ENCODE measurements at regions not wholly inside any gene's neighbourhood (a gene's known extent, or its start where the extent isn't known, plus 50 kb on each side); places are given as distances from the start of the nearest gene placed in this dataset.
"Not testable (repeated sequence)": the region's sequence is repeated elsewhere in the genome, so short reads cannot be mapped to it uniquely, and the experiment has no call there.

GRCh38 chr17:71470062-71470461, 650.8 kb upstream of the SOX9 start:
- no peak for DNase-seq (ENCODE audit: low spot score)

- DNase-seq (ENCODE audit: low spot score): peak; percentile 77
These were observed 647.7 kb upstream of the SOX9 start for GRCh38 chr17:71472809-71473789.

GRCh38 chr17:71477356-71477755, 643.5 kb upstream of the SOX9 start:
- no peak for DNase-seq (ENCODE audit: low spot score)

- DNase-seq (ENCODE audit: low spot score): no peak
These were observed 640.7 kb upstream of the SOX9 start for GRCh38 chr17:71480099-71480498.

GRCh38 chr17:71482625-71483024, 638.2 kb upstream of the SOX9 start:
- no peak for DNase-seq (ENCODE audit: low spot score)

- DNase-seq (ENCODE audit: low spot score): no peak
These were observed 636.3 kb upstream of the SOX9 start for GRCh38 chr17:71484546-71484945.

GRCh38 chr17:71485426-71485825, 635.4 kb upstream of the SOX9 start:
- no peak for DNase-seq (ENCODE audit: low spot score)

- peak; percentile 15 for DNase-seq (ENCODE audit: low spot score)
These were observed 634.6 kb upstream of the SOX9 start for GRCh38 chr17:71486261-71486660.

GRCh38 chr17:71488851-71489250, 632.0 kb upstream of the SOX9 start:
- no peak for DNase-seq (ENCODE audit: low spot score)

GRCh38 chr17:71494062-71494855, 626.6 kb upstream of the SOX9 start:
- DNase-seq (ENCODE audit: low spot score): peak; percentile 19

GRCh38 chr17:71495420-71495819, 625.4 kb upstream of the SOX9 start:
- no peak for DNase-seq (ENCODE audit: low spot score)

GRCh38 chr17:71496552-71496951, 624.3 kb upstream of the SOX9 start:
- DNase-seq (ENCODE audit: low spot score): no peak

- no peak for DNase-seq (ENCODE audit: low spot score)
These were observed 619.9 kb upstream of the SOX9 start for GRCh38 chr17:71500761-71501555.

- DNase-seq (ENCODE audit: low spot score): no peak
These were observed 619.1 kb upstream of the SOX9 start for GRCh38 chr17:71501711-71502110.

GRCh38 chr17:71502443-71502842, 618.4 kb upstream of the SOX9 start:
- no peak for DNase-seq (ENCODE audit: low spot score)

GRCh38 chr17:71503710-71504465, 616.9 kb upstream of the SOX9 start:
- DNase-seq (ENCODE audit: low spot score): no peak

- DNase-seq (ENCODE audit: low spot score): no peak
These were observed 615.6 kb upstream of the SOX9 start for GRCh38 chr17:71505200-71505599.

- DNase-seq (ENCODE audit: low spot score): no peak
These were observed 614.8 kb upstream of the SOX9 start for GRCh38 chr17:71505981-71506380.

GRCh38 chr17:71511266-71511995, 609.4 kb upstream of the SOX9 start:
- DNase-seq (ENCODE audit: low spot score): no peak

GRCh38 chr17:71513725-71514124, 607.1 kb upstream of the SOX9 start:
- DNase-seq (ENCODE audit: low spot score): not testable (repeated sequence)

All from A172 (cell line).